ENCODE measurements at regions not wholly inside any gene's neighbourhood (a gene's known extent, or its start where the extent isn't known, plus 50 kb on each side); places are given as distances from the start of the nearest gene placed in this dataset.

DNA sequence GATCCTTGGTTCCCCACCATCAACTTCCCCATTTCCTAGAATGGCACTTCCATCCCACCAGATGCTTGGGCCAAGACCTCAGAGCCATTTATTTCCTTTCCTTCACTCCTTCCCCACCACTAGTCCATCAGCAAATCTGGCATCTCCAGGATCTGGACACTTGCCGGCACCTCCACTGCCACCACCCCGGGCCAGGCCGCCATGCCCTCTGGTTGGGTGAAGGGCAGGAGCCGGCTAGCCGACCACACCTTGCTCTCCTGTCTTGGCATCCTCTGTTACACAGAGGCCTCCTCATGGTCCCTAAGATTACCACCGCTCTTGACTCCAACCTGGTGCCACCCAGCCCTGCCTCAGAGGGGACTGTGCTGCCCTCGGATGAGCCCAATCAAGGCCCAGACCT lies 104.5 kb downstream of the RMI2 start:
- H3K27ac Mint-ChIP-seq = peak overlapping the region in 1 of 2 donors; percentile 83
- H3K4me1 Mint-ChIP-seq = no peaks in the 10 kb centered on the region
- ATAC-seq (no peak), DNase-seq (no peak)
- H3K9me3 Mint-ChIP-seq = peaks cover 3 to 6% of the 10 kb centered on the region in 2 donors
- no peak overlapping the region for H3K4me3 Mint-ChIP-seq
- no peaks in the 10 kb centered on the region for H3K27me3 Mint-ChIP-seq

DNA sequence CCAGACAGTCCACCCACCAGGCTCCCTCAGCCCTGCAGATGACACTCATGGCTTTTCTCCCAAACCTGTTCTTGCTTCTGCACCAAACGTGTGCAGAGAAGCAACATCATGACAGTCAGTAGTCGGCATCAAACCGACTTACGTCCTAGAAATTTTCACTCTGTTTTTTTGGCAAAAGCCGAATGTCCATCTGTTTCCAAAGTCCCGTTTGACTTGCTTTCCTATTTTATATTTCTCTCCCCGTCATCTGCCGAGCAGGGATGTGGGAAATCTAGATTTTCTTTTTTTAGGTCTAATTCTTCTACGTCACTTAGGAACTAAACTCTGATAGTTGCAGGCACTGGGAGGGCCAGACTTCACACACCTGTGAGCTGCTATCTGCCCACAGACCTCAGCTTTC lies 104.9 kb downstream of the RMI2 start:
- Mint-ChIP-seq H3K4me3 (no peak overlapping the region), H3K9me3 (peaks cover 4 to 6% of the 10 kb centered on the region in 2 donors), H3K4me1 (no peaks in the 10 kb centered on the region), H3K27ac (no peak overlapping the region), H3K27me3 (no peaks in the 10 kb centered on the region)
- DNase-seq (no peak), ATAC-seq (no peak)

GRCh38 chr16:11452298-11452697 lies 107.0 kb downstream of the RMI2 start:
- Mint-ChIP-seq H3K27ac (no peak overlapping the region), H3K4me3 (no peak overlapping the region), H3K4me1 (no peaks in the 10 kb centered on the region), H3K27me3 (no peaks in the 10 kb centered on the region), H3K9me3 (peaks cover 4 to 6% of the 10 kb centered on the region in 2 donors)
- no peak for DNase-seq
- ATAC-seq = no peak

DNA sequence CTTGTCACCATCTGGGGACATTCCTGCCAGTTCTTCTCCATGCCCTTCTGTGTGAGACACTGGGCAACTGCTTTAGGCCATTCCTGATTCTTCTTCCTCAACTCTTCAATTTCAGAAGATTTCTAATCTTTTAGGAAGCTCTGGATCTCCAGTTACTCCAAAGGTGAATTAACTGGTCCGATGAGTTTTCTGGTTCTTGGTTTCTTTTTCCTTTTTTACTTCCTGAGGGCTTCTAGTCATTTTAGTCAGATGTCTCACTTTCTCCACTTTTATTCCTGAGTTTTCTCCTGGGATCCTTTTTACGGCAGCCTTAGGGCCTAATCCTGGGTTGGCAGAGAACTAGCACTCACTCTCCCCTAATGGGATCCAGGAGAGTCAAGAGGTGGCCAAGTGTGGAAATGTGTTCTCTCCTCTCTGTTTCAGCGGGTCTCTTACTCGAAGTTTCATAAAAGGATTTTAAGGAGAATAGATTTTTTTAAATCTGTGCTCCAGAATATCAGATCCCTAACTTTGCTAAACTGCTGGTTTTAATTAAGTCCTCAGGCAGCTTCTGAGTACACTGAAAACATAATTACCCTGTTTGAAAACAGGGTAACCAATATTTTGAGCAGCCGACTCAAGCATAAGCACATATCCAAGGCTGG lies 107.6 kb downstream of the RMI2 start:
- Mint-ChIP-seq H3K4me1 (no peaks in the 10 kb centered on the region), H3K27me3 (no peaks in the 10 kb centered on the region), H3K27ac (peak overlapping the region in 1 of 2 donors; percentile 73), H3K9me3 (peaks cover 4 to 6% of the 10 kb centered on the region in 2 donors), H3K4me3 (no peak overlapping the region)
- DNase-seq (no peak), ATAC-seq (no peak)

DNA sequence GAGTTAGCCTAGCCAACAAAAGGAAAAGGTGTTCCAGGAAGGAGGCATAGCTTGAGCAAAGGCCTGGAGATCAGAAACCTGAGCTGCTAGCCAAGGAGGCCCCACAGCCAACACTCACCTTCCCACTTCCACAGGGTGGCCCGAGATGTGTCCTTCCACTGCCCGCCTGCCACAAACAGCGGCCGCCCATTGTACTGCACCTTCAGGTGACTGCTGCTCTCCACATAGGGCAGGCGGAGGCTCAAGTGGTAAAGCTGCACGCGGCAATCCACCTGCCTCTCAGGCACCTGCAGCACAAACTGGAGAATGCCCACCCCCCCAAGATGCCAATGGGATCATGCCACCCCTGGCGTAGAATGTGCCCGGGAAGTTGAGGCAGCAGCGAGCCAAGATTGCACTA lies 111.5 kb downstream of the RMI2 start:
- Mint-ChIP-seq H3K4me1 (no peaks in the 10 kb centered on the region), H3K27me3 (no peaks in the 10 kb centered on the region), H3K27ac (no peak overlapping the region), H3K9me3 (peaks cover 4 to 6% of the 10 kb centered on the region in 2 donors), H3K4me3 (no peak overlapping the region)
- DNase-seq (no peak), ATAC-seq (no peak)

DNA sequence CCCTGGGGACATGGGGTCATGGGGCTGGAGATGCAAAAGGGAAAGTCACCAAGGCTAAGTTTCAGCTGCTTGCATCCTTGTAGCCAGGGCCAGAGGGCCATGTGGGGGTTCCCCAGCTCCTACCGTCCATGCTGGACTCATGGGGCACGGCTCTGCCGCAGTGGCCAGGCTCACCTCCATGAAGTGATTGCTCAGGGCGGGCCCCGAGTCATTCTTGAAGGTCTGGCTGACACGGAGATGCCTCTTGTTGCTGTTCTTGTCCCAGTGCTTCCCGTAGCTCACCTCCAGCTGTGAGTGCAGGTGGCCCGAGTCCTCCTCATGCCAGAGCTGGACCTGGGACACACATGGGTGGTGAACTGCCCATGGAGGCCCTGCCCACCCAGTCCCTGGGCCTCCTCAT lies 114.5 kb downstream of the RMI2 start:
- Mint-ChIP-seq H3K27me3 (no peaks in the 10 kb centered on the region), H3K4me1 (no peaks in the 10 kb centered on the region), H3K4me3 (no peak overlapping the region), H3K9me3 (peaks cover 0 to under 1% of the 10 kb centered on the region in 2 donors), H3K27ac (no peak overlapping the region)
- ATAC-seq (no peak), DNase-seq (no peak)

- DNase-seq = no peak
- H3K4me3 Mint-ChIP-seq = no peak overlapping the region
- H3K27me3 Mint-ChIP-seq = no peaks in the 10 kb centered on the region
- H3K27ac Mint-ChIP-seq = peak overlapping the region in 1 of 2 donors; percentile 7
- no peaks in the 10 kb centered on the region for H3K9me3 Mint-ChIP-seq
- ATAC-seq = no peak
- no peaks in the 10 kb centered on the region for H3K4me1 Mint-ChIP-seq
These were observed 115.7 kb downstream of the RMI2 start for GRCh38 chr16:11460820-11461594.

DNA sequence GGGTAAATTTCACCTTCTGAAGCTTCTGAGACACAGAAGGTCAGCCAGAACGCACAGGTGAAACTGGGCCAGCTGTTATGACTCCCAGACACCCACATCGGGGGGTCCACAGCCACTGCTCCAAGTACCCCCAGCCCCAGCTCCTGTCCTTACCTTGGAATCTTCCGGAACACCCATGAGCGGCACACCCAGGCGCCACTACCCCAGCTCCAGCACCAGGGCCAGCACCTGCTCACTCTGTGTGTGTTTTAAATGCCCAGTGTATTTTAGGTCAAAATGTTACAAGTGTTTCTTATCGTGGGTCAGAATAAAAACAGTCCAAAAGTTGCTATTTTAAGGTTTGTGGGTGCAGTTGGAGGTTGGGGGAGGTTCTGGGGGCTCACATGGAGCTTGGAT lies 116.3 kb downstream of the RMI2 start:
- Mint-ChIP-seq H3K4me1 (no peaks in the 10 kb centered on the region), H3K4me3 (no peak overlapping the region), H3K9me3 (no peaks in the 10 kb centered on the region), H3K27me3 (no peaks in the 10 kb centered on the region), H3K27ac (no peak overlapping the region)
- DNase-seq = no peak
- ATAC-seq = no peak

DNA sequence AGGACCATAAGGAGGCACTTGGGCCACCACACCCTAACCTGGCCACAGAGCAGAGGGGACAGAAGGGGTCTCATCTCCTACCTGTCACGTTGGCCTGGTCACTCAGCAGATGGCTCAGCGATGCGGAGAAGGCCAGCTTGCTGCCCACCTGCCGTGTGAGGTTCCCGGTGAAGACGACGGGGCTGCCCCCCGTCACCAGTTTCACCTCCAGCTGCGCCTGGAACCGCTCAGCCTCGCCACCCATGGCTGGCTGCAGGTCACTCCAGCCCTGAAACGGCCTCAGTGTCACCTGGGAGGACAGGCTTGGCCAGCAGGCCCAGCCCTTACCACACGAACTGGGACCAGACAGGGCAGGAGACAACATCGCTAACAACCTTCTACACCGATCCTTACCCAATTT lies 116.8 kb downstream of the RMI2 start:
- no peak overlapping the region for H3K27ac Mint-ChIP-seq
- H3K9me3 Mint-ChIP-seq = no peaks in the 10 kb centered on the region
- no peak for ATAC-seq
- no peaks in the 10 kb centered on the region for H3K27me3 Mint-ChIP-seq
- H3K4me1 Mint-ChIP-seq = no peaks in the 10 kb centered on the region
- H3K4me3 Mint-ChIP-seq = no peak overlapping the region
- DNase-seq = no peak

- Mint-ChIP-seq H3K4me3 (no peak overlapping the region), H3K27me3 (no peaks in the 10 kb centered on the region), H3K27ac (no peak overlapping the region), H3K9me3 (no peaks in the 10 kb centered on the region), H3K4me1 (no peaks in the 10 kb centered on the region)
- ATAC-seq (no peak), DNase-seq (no peak)
These were observed 117.6 kb downstream of the RMI2 start for GRCh38 chr16:11462861-11463260.

GRCh38 chr16:11464241-11464640 lies 119.0 kb downstream of the RMI2 start:
- Mint-ChIP-seq H3K4me1 (no peaks in the 10 kb centered on the region), H3K27ac (no peak overlapping the region), H3K4me3 (no peak overlapping the region), H3K27me3 (no peaks in the 10 kb centered on the region), H3K9me3 (no peaks in the 10 kb centered on the region)
- DNase-seq (no peak), ATAC-seq (no peak)

DNA sequence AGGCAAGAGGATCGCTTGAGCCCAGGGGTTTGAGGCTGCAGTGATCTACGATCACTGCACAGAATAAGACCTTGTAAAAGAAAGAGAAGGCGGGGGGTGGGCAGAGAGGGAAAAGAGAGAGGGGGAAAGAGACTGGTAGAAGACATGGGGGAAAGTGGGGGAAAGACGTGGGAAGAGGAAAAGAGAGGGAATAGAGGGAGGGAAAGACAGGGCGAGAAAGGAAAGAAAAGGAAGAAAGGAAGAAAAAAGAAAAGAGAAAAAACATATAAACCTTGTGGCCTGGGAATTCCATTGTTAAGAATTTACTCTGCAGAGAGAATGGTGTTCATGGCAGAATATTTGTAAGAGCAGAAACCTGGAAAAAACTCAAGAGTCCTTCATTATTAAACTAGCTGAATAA lies 120.4 kb downstream of the RMI2 start:
- H3K27me3 Mint-ChIP-seq = no peaks in the 10 kb centered on the region
- no peak for DNase-seq
- H3K27ac Mint-ChIP-seq = no peak overlapping the region

DNA sequence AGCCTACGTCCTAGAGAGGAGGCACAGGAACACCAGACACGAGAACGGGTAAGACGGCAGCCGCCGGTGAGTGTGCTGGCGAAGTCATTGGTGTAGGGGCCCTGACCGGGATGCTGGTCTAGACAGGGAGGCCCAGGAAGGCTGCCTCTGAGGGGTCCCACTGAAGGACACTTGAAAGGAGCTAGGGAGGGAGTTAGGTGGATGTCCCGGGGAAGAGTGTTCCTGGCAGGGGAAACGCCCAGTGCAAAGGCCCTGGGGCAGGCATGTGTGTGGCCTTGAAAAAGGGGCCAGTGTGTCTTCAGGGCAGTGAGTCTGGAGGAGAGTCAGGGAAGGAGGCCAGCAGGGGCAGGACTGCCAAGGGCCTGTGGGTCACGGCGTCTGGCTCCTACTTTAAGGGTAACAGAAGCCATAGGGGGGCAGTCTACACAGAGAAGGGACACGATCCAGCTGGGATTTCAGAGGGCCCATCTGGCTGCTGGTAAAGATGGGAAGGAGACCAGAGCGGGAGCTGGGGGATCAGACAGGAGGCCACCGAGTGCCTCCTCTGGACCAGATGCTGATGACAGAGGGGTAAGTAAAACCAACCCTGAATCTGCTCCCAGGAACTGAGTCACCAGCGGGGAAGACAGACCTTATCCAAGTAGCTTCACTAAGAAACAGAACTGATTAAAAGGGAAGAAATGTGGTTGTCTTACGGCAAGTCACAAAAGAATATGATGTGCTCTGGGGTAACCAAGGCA lies 115.9 kb downstream of the LITAF start:
- Mint-ChIP-seq H3K27me3 (no peaks in the 10 kb centered on the region), H3K4me1 (no peaks in the 10 kb centered on the region), H3K4me3 (no peak overlapping the region), H3K9me3 (no peaks in the 10 kb centered on the region), H3K27ac (no peak overlapping the region)
- no peak for ATAC-seq
- no peak for DNase-seq

More for the DNA sequence above, 120.4 kb downstream of the RMI2 start:
- Mint-ChIP-seq H3K4me3 (no peak overlapping the region), H3K4me1 (no peaks in the 10 kb centered on the region), H3K9me3 (no peaks in the 10 kb centered on the region)
- ATAC-seq = no peak

DNA sequence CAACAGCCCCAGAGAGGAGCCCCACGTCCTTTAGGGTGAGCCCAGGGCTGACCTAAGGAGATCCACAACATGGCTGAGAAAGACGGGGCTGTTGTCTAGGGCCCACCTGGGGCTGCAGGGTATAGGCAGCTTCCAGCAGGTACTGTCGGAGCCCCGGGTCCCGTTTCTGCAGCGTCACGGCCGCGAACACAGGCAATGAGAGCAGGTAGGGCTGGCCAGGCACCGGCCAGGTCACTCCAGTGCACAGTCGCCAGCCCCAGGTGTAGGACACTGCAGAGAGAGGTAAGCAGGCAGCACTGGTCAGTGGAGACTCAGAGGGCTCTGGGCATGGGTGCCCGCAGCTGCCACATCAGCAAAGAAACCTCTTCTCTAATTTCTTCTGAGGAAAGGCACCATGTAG lies 115.2 kb downstream of the LITAF start:
- Mint-ChIP-seq H3K27me3 (no peaks in the 10 kb centered on the region), H3K27ac (no peak overlapping the region), H3K4me1 (no peaks in the 10 kb centered on the region), H3K9me3 (no peaks in the 10 kb centered on the region), H3K4me3 (no peak overlapping the region)
- DNase-seq (no peak), ATAC-seq (no peak)

DNA sequence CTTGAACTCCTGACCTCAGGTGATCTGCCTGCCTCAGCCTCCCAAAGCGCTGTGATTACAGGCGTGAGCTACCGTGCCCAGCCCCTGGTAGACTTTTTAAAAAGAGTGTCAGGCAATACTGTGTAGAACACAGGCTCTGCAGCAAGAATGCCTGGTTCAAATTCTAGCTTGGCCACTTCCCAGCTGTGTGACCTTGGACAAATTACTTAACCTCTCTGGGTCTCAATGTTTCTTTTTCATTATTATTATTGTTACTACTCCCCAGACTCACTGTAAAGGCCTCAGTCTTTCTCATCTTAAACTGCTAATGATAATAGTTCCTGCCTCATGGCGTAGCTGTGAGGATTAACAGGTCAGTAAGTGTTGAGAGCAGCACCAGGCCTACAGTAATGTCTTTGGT lies 114.3 kb downstream of the LITAF start:
- no peak for ATAC-seq
- Mint-ChIP-seq H3K27ac (no peak overlapping the region), H3K9me3 (no peaks in the 10 kb centered on the region), H3K4me1 (no peaks in the 10 kb centered on the region), H3K4me3 (no peak overlapping the region), H3K27me3 (no peaks in the 10 kb centered on the region)
- no peak for DNase-seq

DNA sequence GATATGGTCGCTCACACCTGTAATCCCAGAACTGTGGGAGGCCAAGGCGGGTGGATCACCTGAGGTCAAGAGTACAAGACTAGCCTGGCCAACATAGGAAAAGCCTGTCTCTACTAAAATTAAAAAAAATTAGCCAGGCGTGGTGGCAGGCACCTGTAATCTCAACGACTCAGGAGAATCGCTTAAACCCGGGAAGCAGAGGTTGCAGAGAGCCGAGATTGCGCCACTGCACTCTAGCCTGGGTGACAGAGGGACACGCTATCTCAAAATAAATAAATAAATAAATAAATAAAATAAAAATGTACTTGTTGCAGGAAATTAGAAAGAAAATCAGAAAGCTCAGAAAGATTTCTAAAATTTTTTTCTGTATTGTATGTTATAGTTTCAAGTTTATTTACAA lies 113.9 kb downstream of the LITAF start:
- Mint-ChIP-seq H3K27ac (no peak overlapping the region), H3K4me1 (no peaks in the 10 kb centered on the region), H3K27me3 (no peaks in the 10 kb centered on the region), H3K9me3 (no peaks in the 10 kb centered on the region), H3K4me3 (no peak overlapping the region)
- DNase-seq (no peak), ATAC-seq (no peak)
